ENCODE measurements at regions not wholly inside any gene's neighbourhood (a gene's known extent, or its start where the extent isn't known, plus 50 kb on each side); places are given as distances from the start of the nearest gene placed in this dataset.
"Not testable (repeated sequence)": the region's sequence is repeated elsewhere in the genome, so short reads cannot be mapped to it uniquely, and the experiment has no call there.

DNA sequence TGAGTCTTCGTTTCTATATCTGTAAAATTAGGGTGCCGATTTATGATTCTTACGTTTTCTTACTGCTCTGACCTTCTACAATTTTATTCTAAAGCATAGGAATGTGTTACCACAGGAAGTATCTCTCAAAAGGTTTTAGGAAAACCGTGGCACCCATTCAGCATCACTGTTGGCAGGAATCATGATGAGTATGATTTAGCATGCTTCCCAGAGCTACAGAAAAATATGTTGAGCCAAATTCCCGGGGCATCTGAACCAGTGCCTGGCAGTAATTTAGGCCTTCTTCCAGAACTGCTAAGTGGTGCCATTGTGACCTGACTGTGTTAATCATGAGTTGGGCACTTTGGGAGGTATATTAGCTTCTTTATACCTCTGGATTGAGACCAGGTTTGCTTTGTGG lies 605.0 kb upstream of the RAG2 start:
- WGBS, result 86% methylated on average over 5 of the region's 5 CpGs
- Histone ChIP-seq H3K9me3 (ENCODE audit: control insufficient read depth in 2 of 2, insufficient read depth in 1 of 2, low read length in 1 of 2) (peaks cover 0 to 6% of the 10 kb centered on the region in 2 donors), H3K4me3 (ENCODE audit: low read length in 2 of 2) (no peak overlapping the region), H3K27ac (ENCODE audit: low read depth in 1 of 2, low read length in 1 of 2) (no peak overlapping the region), H3K36me3 (ENCODE audit: control insufficient read depth in 2 of 2, insufficient read depth in 2 of 2, low read length in 1 of 2) (no peaks in the 10 kb centered on the region), H3K4me1 (ENCODE audit: control insufficient read depth in 2 of 2, insufficient read depth in 2 of 2, low read length in 2 of 2) (no peaks in the 10 kb centered on the region), H3K27me3 (ENCODE audit: control insufficient read depth in 2 of 2, insufficient read depth in 1 of 2, low read length in 1 of 2) (no peaks in the 10 kb centered on the region)
- no peak for DNase-seq (ENCODE audit: low read depth in 6 of 9, low spot score in 9 of 9)

DNA sequence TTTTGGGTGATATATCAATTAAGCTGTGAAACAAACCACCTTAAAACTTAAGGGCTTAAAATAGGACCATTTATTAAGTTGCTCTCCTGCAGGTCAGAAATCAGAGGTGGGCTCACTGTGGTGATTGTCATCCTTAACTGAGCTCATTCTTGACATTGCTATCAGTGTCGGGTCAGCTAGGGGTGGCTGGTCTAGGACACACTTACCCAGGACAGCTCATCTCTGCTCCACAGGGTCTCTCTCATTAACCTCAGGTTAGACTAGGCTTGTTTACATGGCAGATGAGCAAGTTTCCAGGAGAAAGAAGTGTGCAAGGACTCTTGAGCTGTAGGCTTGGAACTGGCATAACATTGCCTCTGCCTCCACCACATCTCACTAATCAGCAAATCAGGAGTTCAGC lies 601.0 kb upstream of the RAG2 start:
- no peaks in the 10 kb centered on the region for H3K27me3 ChIP-seq (ENCODE audit: control insufficient read depth in 2 of 2, insufficient read depth in 1 of 2, low read length in 1 of 2)
- peaks cover 0 to 6% of the 10 kb centered on the region in 2 donors for H3K9me3 ChIP-seq (ENCODE audit: control insufficient read depth in 2 of 2, insufficient read depth in 1 of 2, low read length in 1 of 2)
- no peak overlapping the region for H3K27ac ChIP-seq (ENCODE audit: low read depth in 1 of 2, low read length in 1 of 2)
- no peak for DNase-seq (ENCODE audit: low read depth in 6 of 9, low spot score in 9 of 9)
- no peaks in the 10 kb centered on the region for H3K36me3 ChIP-seq (ENCODE audit: control insufficient read depth in 2 of 2, insufficient read depth in 2 of 2, low read length in 1 of 2)
- H3K4me1 ChIP-seq (ENCODE audit: control insufficient read depth in 2 of 2, insufficient read depth in 2 of 2, low read length in 2 of 2), result no peaks in the 10 kb centered on the region
- WGBS, result 83% methylated on average over 1 of the region's 1 CpG
- no peak overlapping the region for H3K4me3 ChIP-seq (ENCODE audit: low read length in 2 of 2)

DNA sequence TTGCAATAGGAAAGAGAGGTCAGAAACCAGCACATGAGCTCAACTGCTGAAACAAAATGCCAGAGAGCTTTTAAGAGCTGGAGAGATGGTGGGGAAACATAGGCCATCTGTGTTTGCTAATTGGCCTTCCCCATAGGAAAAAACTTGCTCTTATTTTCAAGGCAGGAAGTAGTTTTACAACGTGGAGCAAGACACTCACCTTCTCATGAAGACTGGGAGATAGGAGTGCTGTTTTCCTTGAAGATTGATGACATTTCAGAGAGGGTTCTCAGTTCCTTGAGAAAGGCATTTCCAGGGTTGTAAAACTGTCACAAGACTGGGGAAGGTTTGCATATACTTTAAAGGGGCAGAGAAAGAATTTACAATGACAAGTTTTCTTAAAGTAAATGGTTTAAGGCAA lies 586.3 kb upstream of the RAG2 start:
- no peaks in the 10 kb centered on the region for H3K9me3 ChIP-seq (ENCODE audit: control insufficient read depth in 2 of 2, insufficient read depth in 1 of 2, low read length in 1 of 2)
- no peak for DNase-seq (ENCODE audit: low read depth in 6 of 9, low spot score in 9 of 9)
- H3K4me1 ChIP-seq (ENCODE audit: control insufficient read depth in 2 of 2, insufficient read depth in 2 of 2, low read length in 2 of 2), result no peaks in the 10 kb centered on the region
- no peaks in the 10 kb centered on the region for H3K27me3 ChIP-seq (ENCODE audit: control insufficient read depth in 2 of 2, insufficient read depth in 1 of 2, low read length in 1 of 2)
- WGBS, result 2% methylated on average over 1 of the region's 1 CpG
- H3K27ac ChIP-seq (ENCODE audit: low read depth in 1 of 2, low read length in 1 of 2), result no peak overlapping the region
- H3K36me3 ChIP-seq (ENCODE audit: control insufficient read depth in 2 of 2, insufficient read depth in 2 of 2, low read length in 1 of 2), result no peaks in the 10 kb centered on the region
- H3K4me3 ChIP-seq (ENCODE audit: low read length in 2 of 2), result no peak overlapping the region

DNA sequence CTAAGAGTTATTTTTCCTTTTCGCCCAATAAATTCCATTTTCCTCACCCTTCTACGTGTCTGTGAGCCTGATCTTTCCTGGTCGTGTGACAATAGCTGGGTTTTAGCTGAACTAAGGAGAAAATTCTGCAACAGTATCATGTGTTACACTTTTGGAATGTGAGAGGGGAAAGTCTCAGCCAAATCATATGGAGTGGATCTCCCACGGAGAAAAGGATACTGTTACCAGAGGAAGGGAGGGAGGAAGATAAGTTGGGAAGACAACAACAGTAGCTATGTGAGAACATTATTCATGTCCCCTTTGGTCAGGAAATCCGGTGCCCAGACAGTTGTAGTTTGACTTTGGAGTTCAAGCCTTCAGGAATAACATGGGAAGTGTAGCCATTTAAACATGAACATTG lies 584.0 kb upstream of the RAG2 start:
- Histone ChIP-seq H3K4me1 (ENCODE audit: control insufficient read depth in 2 of 2, insufficient read depth in 2 of 2, low read length in 2 of 2) (no peaks in the 10 kb centered on the region), H3K27ac (ENCODE audit: low read depth in 1 of 2, low read length in 1 of 2) (no peak overlapping the region), H3K36me3 (ENCODE audit: control insufficient read depth in 2 of 2, insufficient read depth in 2 of 2, low read length in 1 of 2) (no peaks in the 10 kb centered on the region), H3K4me3 (ENCODE audit: low read length in 2 of 2) (no peak overlapping the region), H3K27me3 (ENCODE audit: control insufficient read depth in 2 of 2, insufficient read depth in 1 of 2, low read length in 1 of 2) (no peaks in the 10 kb centered on the region), H3K9me3 (ENCODE audit: control insufficient read depth in 2 of 2, insufficient read depth in 1 of 2, low read length in 1 of 2) (no peaks in the 10 kb centered on the region)
- 72% methylated on average over 5 of the region's 5 CpGs for WGBS
- DNase-seq (ENCODE audit: low read depth in 6 of 9, low spot score in 9 of 9), result no peak

DNA sequence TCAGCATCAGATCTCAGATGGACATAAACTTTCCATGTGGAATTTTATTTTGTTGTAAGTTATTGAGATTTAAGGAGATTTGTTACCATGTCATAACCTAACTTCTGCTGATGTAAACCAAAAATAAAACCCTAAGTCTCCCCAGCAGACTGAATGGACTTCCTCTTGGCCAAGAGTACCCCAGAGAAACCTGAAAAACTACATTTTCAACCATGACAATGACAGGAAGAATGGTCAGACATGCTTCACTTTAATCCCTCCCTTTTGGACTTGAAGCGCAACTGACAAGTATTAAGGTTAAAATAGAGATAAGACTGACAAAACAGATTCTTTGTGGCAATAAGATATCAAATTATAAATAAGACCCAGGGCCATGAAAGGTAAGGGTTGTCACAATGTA lies 579.7 kb upstream of the RAG2 start:
- DNase-seq (ENCODE audit: low read depth in 6 of 9, low spot score in 9 of 9), result no peak
- H3K4me3 ChIP-seq (ENCODE audit: low read length in 2 of 2), result no peak overlapping the region
- no peaks in the 10 kb centered on the region for H3K4me1 ChIP-seq (ENCODE audit: control insufficient read depth in 2 of 2, insufficient read depth in 2 of 2, low read length in 2 of 2)
- H3K9me3 ChIP-seq (ENCODE audit: control insufficient read depth in 2 of 2, insufficient read depth in 1 of 2, low read length in 1 of 2), result no peaks in the 10 kb centered on the region
- H3K27ac ChIP-seq (ENCODE audit: low read depth in 1 of 2, low read length in 1 of 2), result no peak overlapping the region
- H3K36me3 ChIP-seq (ENCODE audit: control insufficient read depth in 2 of 2, insufficient read depth in 2 of 2, low read length in 1 of 2), result no peaks in the 10 kb centered on the region
- WGBS, result 92% methylated on average over 1 of the region's 1 CpG
- H3K27me3 ChIP-seq (ENCODE audit: control insufficient read depth in 2 of 2, insufficient read depth in 1 of 2, low read length in 1 of 2), result no peaks in the 10 kb centered on the region

DNA sequence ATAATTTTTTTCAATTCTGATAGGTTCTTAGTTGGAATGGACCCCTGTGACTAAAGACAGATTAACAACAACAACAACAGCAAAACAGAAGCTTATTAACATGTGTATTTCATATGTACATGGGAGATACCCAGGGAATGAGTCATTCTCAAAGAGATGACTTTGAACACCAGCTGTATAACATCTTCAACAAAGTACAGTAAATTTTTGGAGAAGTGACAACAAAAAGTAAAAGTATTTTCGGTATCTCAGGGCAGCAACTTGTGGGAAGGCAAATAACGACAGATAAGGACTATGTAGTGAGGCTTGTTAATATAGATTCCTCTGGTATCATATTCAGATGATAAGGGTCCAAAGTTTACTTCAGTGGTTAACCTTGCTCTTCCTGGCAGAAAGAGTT lies 573.4 kb upstream of the RAG2 start:
- DNase-seq (ENCODE audit: low read depth in 6 of 9, low spot score in 9 of 9), result no peak
- Histone ChIP-seq H3K36me3 (ENCODE audit: control insufficient read depth in 2 of 2, insufficient read depth in 2 of 2, low read length in 1 of 2) (no peaks in the 10 kb centered on the region), H3K9me3 (ENCODE audit: control insufficient read depth in 2 of 2, insufficient read depth in 1 of 2, low read length in 1 of 2) (no peaks in the 10 kb centered on the region), H3K4me3 (ENCODE audit: low read length in 2 of 2) (no peak overlapping the region), H3K4me1 (ENCODE audit: control insufficient read depth in 2 of 2, insufficient read depth in 2 of 2, low read length in 2 of 2) (no peaks in the 10 kb centered on the region), H3K27ac (ENCODE audit: low read depth in 1 of 2, low read length in 1 of 2) (no peak overlapping the region), H3K27me3 (ENCODE audit: control insufficient read depth in 2 of 2, insufficient read depth in 1 of 2, low read length in 1 of 2) (no peaks in the 10 kb centered on the region)
- 93% methylated on average over 2 of the region's 2 CpGs for WGBS

DNA sequence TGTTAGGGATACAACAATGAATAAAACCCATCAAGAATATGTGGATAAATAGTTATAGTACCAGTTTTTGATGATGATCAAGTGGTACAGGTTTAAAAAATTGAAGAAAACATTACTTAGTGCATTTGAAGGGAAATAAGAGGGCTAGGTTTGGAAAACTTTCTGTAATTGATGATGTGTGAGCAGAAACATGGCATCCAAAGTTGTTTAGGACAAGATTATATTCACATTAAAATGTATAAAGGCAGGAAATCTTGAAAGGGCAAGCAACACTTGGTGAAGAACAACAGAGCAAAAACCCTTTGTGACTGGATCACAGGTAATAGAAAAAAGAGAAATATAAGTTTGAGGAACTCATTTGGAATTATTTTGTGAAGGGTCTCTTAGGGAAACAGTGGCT lies 572.3 kb upstream of the RAG2 start:
- Histone ChIP-seq H3K4me1 (ENCODE audit: control insufficient read depth in 2 of 2, insufficient read depth in 2 of 2, low read length in 2 of 2) (no peaks in the 10 kb centered on the region), H3K27ac (ENCODE audit: low read depth in 1 of 2, low read length in 1 of 2) (no peak overlapping the region), H3K27me3 (ENCODE audit: control insufficient read depth in 2 of 2, insufficient read depth in 1 of 2, low read length in 1 of 2) (no peaks in the 10 kb centered on the region), H3K4me3 (ENCODE audit: low read length in 2 of 2) (no peak overlapping the region), H3K9me3 (ENCODE audit: control insufficient read depth in 2 of 2, insufficient read depth in 1 of 2, low read length in 1 of 2) (no peaks in the 10 kb centered on the region), H3K36me3 (ENCODE audit: control insufficient read depth in 2 of 2, insufficient read depth in 2 of 2, low read length in 1 of 2) (no peaks in the 10 kb centered on the region)
- DNase-seq (ENCODE audit: low read depth in 6 of 9, low spot score in 9 of 9), result no peak

DNA sequence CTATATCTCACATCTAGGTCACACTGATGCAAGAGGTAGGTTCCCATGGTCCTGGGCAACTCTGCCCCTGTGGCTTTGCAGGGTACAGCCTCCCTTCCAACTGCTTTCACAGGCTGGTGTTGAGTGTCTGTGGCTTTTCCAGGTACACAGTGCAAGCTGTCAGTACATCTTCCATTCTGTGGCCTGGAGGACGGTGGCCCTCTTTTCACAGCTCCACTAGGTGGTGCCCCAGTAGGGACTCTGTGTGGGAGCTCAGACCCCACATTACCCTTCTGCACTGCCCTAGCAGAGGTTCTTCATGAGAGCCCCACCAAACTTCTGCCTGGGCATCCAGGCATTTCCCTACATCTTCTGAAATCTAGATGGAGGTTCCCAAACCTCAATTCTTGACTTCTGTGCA lies 547.4 kb upstream of the RAG2 start:
- WGBS, result 83% methylated on average over 1 of the region's 1 CpG
- not testable (repeated sequence) for H3K27ac ChIP-seq (ENCODE audit: low read depth in 1 of 2, low read length in 1 of 2); H3K9me3 ChIP-seq (ENCODE audit: control insufficient read depth in 2 of 2, insufficient read depth in 1 of 2, low read length in 1 of 2); H3K27me3 ChIP-seq (ENCODE audit: control insufficient read depth in 2 of 2, insufficient read depth in 1 of 2, low read length in 1 of 2); DNase-seq (ENCODE audit: low read depth in 6 of 9, low spot score in 9 of 9); H3K4me1 ChIP-seq (ENCODE audit: control insufficient read depth in 2 of 2, insufficient read depth in 2 of 2, low read length in 2 of 2); H3K4me3 ChIP-seq (ENCODE audit: low read length in 2 of 2); H3K36me3 ChIP-seq (ENCODE audit: control insufficient read depth in 2 of 2, insufficient read depth in 2 of 2, low read length in 1 of 2)

DNA sequence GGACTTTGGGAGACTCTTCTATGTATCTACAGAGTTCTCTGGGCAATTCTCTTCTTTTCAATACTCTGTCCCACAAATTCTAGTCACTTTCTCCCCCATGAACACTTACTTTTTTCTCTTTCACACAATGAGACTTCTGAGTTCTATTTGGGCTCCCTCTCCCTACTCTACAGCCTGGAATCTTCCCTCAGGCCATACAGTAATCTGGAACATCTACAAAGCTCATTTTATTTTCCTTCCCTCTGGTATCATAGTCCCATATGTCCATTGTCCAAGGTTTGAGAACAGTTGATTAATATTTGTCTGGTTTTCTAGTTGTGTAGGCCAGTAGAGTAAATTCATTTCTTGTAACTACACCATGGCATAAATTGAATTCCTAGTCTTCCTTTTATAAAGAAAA lies 544.6 kb upstream of the RAG2 start:
- Histone ChIP-seq H3K4me3 (ENCODE audit: low read length in 2 of 2) (no peak overlapping the region), H3K27me3 (ENCODE audit: control insufficient read depth in 2 of 2, insufficient read depth in 1 of 2, low read length in 1 of 2) (no peaks in the 10 kb centered on the region), H3K36me3 (ENCODE audit: control insufficient read depth in 2 of 2, insufficient read depth in 2 of 2, low read length in 1 of 2) (no peaks in the 10 kb centered on the region), H3K4me1 (ENCODE audit: control insufficient read depth in 2 of 2, insufficient read depth in 2 of 2, low read length in 2 of 2) (no peaks in the 10 kb centered on the region), H3K27ac (ENCODE audit: low read depth in 1 of 2, low read length in 1 of 2) (no peak overlapping the region), H3K9me3 (ENCODE audit: control insufficient read depth in 2 of 2, insufficient read depth in 1 of 2, low read length in 1 of 2) (no peaks in the 10 kb centered on the region)
- DNase-seq (ENCODE audit: low read depth in 6 of 9, low spot score in 9 of 9), result no peak

DNA sequence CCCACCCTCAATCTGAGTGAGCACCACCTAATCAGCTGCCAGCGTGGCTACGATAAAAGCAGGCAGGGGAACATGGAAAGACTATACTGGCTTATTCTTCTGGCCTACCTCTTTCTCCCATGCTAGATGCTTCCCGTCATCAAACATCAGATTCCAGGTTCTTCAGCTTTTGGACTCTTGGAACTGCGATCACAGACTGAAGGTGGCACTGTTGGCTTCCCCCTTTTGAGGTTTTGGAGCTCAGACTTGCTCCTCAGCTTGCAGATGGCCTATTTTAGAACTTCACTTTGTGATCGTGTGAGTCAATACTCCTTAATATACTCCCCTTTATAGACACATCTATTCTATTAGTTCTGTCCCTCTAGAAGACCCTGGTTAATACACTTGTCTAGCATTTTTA lies 543.7 kb upstream of the RAG2 start:
- DNase-seq (ENCODE audit: low read depth in 6 of 9, low spot score in 9 of 9), result no peak
- no peak overlapping the region for H3K27ac ChIP-seq (ENCODE audit: low read depth in 1 of 2, low read length in 1 of 2)

More for the DNA sequence above, 543.7 kb upstream of the RAG2 start:
- H3K9me3 ChIP-seq (ENCODE audit: control insufficient read depth in 2 of 2, insufficient read depth in 1 of 2, low read length in 1 of 2), result no peaks in the 10 kb centered on the region
- no peaks in the 10 kb centered on the region for H3K4me1 ChIP-seq (ENCODE audit: control insufficient read depth in 2 of 2, insufficient read depth in 2 of 2, low read length in 2 of 2)
- 86% methylated on average over 5 of the region's 5 CpGs for WGBS
- no peaks in the 10 kb centered on the region for H3K27me3 ChIP-seq (ENCODE audit: control insufficient read depth in 2 of 2, insufficient read depth in 1 of 2, low read length in 1 of 2)
- H3K4me3 ChIP-seq (ENCODE audit: low read length in 2 of 2), result no peak overlapping the region
- no peaks in the 10 kb centered on the region for H3K36me3 ChIP-seq (ENCODE audit: control insufficient read depth in 2 of 2, insufficient read depth in 2 of 2, low read length in 1 of 2)
